NCI-H2171 treated with DMSO at 0.1 percent for 48 hours (cell line): ENCODE measurements at regions not wholly inside any gene's neighbourhood (a gene's known extent, or its start where the extent isn't known, plus 50 kb on each side); places are given as distances from the start of the nearest gene placed in this dataset.

Source experiments
- DNase-seq: peaks from one replicate; lab custom pipeline; 2025; lab: John Stamatoyannopoulos, UW

DNA sequence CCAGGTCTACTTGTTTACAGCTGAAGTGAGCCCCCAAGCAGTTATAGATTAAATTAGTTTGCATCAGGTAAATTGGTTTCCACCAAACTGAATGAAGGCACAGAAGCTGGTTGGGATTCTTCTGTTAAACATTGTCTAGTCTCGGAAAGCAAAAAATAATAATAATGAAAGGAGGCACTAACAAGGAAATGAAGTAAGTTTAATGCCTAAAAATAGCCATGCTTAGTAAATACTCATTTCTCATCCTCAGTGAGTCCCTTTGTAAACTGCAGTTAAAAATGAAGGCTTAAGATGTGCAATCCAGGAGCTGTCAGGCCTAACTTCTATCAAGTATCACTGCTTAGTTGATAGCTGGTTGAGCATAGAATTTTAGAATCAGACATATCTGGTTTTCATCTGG lies 113.5 kb downstream of the BTG1 start:
- no peak for DNase-seq

DNA sequence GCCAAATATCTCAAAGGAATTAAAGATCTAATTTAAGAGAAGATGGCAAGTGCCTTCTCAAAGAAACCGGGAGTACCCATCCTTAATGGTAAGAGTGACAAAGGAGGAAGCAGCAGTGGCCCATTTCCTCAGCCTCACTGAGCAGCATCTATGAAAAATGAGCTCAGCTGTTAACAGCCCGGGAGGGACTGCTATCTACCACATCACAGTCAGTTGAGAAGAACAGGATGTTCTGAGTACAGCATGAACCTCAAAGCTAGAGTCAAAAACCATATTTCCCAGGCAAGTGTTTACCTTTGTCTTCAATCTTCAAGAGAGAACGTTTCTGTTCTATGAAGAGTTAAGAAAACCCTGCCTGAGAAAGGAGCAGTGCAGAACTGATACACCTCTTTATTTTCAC lies 115.0 kb downstream of the BTG1 start:
- no peak for DNase-seq

DNA sequence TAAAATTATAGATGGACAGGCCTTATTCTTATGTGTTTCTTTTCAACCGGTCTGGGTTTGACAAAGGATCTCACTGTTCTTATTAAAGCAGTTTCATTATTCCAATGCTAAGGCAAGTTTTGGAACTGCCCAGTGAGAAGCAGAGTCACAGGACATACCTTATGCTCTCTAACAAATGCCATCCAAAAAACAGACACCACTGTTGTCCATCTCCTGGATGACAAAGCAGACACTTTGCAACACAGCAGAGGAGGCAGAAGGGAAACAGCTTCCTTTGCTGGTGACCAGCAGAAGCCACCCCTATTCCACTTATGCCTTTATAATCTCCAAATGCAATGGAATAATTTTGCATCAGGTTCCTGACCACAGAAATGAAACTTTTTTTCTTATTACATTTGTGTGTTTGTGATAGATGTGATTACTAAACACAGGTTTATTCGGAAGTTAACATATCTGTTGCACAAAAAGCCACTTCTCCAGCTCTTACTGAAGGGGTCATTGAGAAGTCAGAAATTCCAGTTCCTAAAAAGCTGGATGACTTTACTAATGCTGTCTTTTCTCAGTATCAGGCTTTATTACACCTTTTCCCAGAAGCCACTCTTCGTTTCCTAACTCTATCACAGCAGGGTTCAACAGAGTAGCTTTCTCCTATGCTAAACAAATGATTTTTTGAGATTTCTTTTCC lies 115.6 kb downstream of the BTG1 start:
- DNase-seq, result no peak

DNA sequence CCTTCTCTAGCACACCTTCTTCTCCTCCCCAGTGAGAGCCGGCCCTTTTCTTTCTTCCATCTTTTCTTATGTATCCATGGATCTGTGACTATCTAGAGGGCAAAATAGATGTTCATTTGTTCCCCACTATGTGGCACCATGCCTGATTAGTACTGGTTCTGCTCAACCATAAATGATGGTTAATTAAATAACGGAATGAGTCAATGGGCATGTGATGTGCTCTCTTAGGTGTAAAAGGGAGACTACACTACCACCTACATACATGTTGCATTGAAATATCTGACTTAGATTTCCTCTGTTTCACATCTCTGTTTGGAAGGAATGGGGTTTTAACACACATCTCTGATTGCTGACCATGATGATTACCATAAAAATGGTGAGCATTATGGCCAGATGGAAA lies 116.5 kb downstream of the BTG1 start:
- no peak for DNase-seq

DNA sequence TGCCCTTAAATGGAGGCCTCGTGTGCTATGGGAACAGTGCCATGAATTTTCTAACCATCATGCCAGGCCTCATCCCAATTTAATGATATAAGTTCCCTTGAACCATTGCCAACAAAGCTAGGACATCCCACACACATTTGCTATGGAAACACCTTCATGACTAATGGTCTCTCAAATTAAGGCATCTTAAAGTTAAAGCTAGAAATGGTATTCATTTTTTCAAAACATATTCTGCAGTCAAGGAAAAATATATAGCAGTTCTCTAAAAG lies 117.3 kb downstream of the BTG1 start:
- DNase-seq, result peak; percentile 11

DNA sequence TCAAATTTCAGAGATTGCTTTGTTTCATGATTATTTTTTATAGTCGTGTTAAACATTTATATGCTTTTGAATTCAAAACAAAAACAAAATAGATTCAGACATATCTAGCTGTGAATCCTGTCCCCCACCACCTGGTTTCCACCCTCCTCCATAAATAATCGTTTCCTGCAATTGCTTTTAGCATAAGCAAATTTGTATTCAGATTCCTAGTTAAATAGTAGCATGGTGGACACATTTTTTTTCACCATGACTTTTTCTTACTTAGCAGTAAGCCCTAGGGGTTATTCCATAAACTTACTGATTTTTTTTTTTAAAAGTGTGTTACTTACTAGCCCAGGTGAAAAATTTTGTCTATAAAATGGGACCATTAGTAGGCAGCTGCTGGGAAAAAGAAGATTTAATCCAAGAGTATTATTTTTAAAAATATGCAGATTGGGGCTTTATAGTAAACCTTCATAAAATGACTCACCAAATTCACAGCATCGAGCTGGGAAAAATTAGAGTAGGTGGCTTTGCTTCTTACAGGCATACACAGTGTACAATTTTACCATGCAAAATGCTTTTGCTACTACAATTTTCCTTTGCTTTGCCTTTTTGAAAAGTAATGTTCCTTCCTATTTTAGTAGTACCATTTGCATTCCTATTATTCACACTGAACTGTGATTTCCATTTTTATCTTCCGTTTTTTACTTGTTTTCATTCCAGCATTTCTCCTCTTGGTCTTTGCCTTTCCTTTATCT lies 117.8 kb downstream of the BTG1 start:
- DNase-seq, result no peak

DNA sequence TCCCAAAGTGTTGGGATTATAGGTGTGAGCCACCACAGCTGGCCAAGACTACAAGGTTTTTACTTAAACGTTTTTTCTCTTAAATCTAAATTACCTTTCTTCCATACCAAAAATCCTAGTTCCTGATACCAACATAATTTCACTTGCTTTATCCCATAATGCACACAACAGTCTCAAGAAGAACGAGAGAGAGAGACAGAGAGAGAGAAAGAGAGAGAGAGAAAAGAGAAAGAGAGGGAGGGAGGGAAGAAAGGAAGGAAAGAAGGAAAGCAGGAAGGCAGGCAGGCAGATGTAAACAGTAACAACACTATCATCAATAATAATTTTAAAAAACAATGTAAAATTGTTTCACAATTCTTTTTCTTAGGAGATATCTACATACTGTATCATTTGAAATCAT lies 118.4 kb downstream of the BTG1 start:
- no peak for DNase-seq

DNA sequence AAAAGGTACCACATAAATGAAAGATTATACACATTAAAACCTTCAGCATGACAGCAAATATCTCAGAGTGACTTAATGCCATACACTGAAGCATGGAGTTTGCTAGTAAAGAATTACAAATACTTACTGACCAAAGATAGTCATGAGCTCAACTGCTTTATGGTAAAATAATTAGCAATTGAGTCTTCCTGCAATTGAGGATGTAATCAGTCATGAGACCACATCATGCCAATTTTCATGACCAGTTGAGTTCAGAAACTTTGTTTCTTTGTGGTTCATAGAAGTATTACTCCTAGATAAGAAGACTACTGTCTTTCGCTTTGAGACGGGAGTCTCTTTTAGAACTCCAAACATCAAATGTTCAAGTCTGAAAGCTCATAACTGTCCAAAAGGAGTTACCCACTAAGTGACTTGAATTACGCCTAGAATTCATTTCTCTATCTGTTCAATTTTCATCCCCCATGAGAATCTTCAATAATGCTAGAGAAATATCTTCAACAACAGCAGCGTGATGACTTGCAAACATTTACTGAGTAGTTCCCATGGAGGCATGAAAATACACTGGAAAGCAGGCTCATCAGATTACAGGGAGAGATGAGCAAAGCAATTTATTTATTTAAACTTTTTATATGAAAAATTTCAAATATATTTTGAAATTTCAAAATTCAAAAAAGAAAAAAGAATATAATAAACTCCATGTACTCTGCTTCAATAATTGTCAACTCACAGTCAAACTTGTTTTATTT lies 120.0 kb downstream of the BTG1 start:
- DNase-seq, result no peak

DNA sequence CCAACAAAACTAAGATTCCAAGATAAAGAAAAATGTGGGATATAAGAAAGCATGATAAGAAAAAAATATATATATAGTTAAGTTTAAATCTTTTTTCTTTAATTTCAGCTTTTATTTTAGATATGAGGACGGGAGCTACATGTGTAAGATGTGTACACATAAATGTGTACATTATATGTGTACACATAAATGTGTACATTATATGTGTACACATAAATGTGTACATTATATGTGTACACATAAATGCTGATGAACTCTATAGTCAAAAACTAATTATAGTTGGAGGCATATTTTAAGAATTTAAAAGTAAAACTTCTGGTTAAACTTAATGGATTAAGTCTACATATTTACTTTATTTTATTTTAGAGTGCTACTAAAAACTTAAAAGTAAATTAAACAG lies 123.6 kb downstream of the BTG1 start:
- DNase-seq, result no peak

DNA sequence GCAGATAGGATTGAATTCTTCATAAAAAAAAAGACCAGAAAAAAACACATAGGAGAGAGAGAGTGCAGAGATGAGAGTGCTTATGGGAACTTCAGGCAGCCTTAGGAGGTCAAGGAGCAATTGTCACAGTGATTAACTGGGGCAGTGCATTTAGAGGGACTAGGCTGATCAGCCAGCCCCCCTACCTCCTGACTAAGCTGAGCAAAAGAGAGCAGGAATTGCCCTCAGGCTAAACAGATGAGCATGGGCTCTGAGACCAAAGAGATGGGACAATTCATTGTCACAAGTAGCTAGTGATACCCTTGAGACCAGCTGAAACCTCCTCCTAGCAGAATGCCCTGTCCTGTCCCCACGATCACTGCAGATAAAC lies 124.0 kb downstream of the BTG1 start:
- no peak for DNase-seq

DNA sequence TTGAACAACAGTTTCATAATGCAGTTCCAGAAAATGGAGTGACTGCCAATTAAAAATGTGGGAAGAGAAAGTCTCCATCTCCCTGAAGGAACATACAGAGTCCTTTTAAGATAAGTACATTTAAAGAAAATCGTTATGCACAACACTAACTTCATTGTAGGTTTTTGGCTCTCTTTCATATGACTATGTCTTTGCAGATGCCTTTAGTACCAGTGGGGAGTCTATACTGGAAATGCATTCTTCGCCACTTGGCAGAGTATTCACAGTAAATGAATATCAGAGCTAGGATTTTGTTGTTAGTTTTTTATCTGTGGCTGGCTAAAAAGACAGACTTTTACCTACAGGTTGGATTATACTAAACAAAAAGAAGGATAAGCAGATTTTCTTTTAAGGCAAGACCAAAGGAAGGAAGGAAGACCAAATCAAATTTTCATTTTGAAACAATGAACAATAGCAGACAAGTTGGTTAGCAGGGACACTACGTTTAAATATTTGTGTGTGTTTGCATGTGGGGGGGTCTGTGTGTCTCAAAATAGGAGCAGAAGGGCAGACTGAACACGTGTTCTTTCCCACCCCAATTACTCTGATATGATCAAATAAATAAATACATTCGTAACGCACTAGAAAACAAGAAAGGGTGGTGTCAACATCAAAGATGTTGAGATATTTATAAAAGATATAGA lies 124.5 kb downstream of the BTG1 start:
- DNase-seq, result no peak

DNA sequence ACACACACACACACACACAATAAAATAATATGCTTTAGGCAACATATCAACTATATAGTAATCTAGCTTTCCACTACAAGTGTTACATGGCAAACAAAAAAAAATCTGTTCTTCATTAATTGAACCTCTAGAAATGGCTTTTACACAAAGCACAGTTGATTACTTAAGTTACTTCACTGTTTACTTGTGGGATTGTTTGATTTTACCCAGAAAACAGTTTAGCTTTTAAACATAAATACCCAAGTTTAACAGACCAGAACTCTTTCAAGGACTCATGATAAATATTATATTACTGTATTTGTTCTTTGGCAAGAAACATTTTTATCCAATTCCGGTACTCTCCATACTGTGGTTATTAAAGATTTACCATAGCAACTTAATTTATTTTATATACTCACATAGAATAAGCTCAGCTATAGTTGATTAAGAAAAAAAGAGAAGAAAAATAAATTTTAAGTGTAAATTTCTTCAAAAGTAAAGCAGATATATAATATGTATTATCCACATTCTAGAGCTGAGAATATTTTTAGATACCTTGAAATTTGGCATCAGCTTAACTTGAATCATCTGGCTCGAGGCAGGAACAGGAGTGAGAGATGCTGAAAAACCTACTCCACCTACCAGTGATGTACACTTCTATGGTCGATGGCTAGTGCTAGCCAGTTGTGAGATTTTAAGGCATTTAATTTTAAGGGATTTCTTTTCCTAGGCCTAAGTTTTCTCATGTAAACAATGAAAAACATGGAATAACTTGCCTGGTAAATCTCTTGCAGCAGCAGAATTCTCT lies 126.0 kb downstream of the BTG1 start:
- no peak for DNase-seq

DNA sequence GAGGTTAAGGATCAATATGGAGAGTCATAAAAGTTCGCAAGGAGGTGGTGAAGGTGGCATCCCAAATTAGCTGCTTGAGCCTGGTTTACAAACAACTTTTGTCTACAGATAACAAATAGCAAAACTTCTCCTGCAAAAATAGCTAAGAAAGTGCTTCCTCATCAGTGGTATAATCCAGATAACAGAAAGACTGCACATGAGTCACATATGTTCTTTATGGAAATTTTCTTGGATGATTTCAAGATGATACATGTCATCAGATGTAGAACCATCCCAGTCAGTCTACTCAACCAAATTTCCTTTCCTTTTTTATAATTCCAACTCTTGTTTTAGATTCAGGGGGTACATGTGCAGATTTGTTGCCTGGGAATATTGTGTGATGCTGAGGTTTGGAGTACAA lies 133.0 kb downstream of the BTG1 start:
- DNase-seq, result no peak

DNA sequence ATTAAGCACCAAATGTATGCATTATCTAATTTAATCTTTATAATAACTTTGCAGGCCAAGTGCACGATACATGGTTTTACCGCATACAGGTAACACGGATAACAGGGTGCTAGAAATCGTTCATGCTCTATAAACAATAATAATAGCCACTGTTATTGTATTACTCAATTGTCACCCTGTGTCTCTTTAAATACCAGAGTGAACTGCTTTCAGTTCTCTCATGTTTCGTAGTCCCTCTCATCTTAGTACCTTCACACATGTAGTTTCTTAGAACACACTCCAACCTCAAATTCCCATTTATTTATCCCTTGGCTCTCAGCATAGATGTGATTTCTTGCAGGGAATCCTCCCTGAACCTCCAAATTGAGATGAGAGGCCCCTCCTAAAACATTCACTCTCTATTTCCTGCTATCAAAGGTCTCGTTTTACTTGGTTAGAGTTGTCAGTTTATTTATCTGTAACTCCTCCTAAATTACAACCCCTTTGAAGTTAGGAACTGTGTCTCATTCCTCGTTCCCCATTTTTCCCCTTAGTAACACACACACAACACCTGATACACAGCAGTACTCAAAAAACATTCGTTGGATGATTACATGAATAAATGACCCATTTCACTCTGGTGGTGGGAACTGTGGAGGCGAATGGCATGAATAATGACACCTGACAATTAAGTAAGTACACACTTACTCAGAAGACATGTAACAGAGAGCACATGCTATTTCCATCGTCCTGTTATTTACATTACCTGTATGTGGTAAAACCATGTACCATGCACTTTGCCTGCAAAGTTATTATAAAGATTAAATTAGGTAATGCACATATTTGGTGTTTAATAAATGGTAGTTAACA lies 134.6 kb downstream of the BTG1 start:
- DNase-seq, result no peak

DNA sequence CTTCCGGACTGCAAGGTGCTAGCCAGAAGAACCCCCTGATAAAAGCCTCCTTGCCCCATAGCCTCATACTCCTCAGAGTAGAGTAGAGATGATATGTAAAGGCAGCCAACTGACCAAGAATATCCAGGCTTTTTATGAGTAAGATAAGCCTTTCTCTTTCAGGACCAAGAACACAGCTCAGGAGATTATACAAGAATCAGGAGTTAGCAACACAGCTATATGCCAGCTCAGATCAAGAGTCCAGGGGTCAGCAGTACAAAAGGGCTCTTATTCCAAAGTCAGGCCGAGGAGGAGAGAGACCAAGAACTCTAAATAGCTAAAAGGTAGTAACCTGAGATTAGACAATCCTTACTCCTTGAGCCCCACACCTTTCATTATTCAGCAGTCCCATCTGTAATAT lies 135.3 kb downstream of the BTG1 start:
- no peak for DNase-seq

DNA sequence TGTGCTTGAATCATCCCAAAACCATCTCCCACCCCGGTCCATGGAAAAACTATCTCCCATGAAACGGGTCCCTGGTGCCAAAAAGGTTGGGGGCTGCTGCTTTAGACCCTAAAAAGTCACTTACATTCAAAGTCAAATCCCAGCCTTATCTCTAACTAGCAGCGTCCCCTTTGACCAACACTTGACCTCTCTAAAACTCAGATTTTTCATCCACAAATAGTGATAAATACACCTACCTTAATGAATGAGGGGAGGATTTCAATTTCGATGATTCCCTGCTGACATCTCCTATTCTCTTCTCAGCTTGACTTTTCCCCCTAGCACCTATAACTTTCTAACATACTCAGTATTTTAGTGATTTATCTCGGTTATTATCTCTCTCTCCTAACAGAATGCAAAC lies 137.3 kb downstream of the BTG1 start:
- DNase-seq, result no peak

DNA sequence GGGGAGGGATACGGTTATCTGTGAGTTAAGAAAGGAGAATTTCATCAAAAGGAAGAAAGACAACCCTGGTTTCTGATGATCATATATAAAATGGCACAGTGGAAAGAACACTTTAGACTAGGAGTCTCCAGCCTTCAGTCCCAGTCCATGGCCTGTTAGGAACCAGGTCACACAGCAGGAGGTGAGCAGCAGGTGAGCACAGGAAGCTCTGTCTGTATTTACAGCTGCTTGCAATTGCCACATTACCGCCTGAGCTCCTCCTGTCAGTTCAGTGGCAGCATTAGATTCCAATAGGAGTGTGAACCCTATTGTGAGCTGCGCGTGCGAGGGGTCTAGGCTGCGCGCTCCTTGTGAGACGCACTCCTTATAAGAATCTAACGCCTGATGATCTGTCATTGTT lies 137.9 kb downstream of the BTG1 start:
- DNase-seq, result peak; percentile 29

DNA sequence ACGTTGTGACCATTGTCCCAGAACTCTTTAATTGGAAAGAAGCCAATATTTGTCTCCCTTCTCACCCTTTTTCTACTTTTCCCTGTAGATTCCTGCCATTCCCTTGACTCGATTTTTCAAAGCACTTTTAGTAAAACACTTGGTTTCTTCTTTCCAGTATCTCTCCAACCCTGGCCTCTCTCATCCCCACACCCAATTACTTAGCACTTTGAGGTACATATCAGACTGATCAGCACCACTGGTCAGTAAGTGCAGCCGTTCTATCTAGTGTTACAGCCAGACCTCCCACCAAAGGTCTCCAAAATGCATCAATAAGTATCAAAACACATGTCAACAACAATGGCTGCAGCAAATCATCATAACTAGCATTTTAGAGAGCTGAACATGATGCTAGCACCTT lies 141.9 kb downstream of the BTG1 start:
- DNase-seq, result no peak

DNA sequence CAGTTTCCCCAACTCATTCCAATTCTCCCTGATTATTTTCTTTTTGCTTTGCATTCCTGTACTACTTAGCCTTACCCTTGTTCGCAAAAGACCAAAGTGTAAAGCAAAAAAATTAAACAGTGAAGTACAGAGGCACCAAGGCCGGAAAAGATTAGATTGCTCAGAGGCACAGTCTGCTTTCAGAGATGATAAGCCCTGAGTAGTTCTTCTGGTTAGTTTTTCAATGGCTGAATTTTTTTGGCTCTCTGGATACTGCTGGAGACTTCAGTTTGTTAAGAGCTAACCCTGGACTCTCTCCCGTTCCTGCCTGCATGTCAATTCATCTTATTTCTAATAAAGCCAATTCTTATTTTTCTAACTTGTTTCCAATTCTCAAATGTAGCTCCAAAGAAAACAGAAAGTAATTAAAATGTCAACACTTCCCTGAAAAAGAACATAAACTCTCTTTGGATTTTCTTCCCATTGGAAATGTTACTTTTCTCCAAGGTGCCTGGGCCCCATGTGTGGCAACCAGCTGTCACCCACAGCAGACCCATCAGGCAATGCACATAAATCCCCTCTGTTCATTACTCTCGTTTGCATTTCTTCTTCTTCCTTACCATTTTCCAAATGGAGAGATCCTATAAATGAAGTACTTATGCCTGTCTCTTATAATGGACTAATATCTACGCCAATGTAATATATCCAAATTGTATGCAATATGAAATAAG lies 142.8 kb downstream of the BTG1 start:
- DNase-seq, result peak; percentile 22

DNA sequence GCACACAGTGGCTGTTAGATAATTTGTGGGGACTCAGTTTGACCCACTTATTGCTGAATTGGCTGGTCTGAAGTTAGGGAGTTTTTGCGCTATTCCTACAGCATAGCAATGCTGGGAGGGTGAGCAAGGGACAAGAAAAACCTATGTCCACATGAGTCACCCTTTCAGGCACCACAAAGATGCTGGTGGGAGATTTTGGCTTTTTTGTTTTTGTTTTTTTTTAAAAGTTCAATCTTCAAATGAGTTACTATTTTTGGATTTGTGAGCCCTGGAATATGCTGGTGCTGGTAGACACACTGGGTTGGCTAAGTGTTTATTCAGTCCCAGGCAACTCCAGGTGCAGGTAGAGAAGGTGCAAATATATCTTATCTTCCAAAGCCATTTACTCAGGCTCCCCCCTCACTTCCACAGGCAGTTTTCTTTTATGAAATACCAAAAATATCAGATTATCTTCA lies 143.4 kb downstream of the BTG1 start:
- DNase-seq, result no peak

DNA sequence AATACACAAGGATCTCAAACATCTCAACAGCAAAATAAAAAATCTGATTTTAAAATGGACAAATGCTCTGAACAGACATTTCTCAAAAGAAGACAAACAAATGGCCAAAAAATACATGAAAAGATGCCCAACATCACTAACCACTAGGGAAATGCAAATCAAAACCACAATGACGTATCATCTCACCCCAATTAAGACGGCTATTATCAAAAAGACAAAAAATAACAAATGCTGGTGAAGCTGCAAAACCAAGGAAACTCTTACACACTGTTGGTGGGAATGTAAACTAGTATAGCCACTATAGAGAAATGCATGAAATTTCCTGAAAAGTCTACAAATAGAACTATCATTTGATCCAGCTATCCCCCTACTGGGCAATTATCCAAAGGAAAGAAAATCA lies 145.0 kb downstream of the BTG1 start:
- no peak for DNase-seq
